NCI-H187 treated with DMSO at 0.1 percent for 48 hours (cell line): ENCODE measurements at regions not wholly inside any gene's neighbourhood (a gene's known extent, or its start where the extent isn't known, plus 50 kb on each side); places are given as distances from the start of the nearest gene placed in this dataset.
"Not testable (repeated sequence)": the region's sequence is repeated elsewhere in the genome, so short reads cannot be mapped to it uniquely, and the experiment has no call there.

Experiments
- DNase-seq: peaks from one replicate; lab custom pipeline; 2025; lab: John Stamatoyannopoulos, UW

DNA sequence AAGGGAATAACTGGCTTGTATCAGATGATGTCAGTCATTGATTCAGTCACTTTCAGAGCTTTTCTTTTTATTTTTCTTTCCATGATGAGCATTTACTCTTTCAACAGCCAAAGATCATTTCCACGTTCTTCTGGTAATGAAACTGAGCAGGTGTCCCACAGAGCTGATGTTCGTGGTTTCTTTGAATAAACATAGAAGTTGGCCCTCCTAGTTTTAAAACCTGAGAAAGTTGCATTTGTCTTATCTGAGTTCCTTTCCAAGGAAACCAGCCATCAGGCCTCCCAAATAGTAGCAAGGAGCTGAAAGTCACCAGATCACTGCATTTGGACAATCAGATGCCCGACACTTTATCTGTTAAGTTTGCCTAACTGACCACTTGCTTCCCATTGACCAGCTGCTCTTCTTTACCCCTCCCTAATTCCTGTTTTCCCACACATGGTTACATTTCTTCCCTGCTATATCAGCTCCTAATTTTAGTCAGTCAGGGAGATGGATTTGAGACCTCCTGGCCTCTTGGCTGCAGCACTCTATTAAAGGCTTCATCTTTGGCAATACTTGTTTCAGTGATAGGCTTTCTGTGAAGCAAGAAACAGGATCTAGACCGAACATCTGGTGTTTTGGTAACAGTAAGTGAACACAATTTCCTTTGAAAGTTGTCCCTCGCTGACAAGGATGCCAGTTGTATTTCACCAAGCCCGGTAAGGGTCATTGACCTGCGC lies 420.8 kb downstream of the CHSY3 start:
- no peak for DNase-seq

GRCh38 chr5:130323804-130324454 lies 419.7 kb downstream of the CHSY3 start:
- DNase-seq: no peak

- no peak for DNase-seq
Measured at GRCh38 chr5:130321931-130322330, 417.7 kb downstream of the CHSY3 start.

DNA sequence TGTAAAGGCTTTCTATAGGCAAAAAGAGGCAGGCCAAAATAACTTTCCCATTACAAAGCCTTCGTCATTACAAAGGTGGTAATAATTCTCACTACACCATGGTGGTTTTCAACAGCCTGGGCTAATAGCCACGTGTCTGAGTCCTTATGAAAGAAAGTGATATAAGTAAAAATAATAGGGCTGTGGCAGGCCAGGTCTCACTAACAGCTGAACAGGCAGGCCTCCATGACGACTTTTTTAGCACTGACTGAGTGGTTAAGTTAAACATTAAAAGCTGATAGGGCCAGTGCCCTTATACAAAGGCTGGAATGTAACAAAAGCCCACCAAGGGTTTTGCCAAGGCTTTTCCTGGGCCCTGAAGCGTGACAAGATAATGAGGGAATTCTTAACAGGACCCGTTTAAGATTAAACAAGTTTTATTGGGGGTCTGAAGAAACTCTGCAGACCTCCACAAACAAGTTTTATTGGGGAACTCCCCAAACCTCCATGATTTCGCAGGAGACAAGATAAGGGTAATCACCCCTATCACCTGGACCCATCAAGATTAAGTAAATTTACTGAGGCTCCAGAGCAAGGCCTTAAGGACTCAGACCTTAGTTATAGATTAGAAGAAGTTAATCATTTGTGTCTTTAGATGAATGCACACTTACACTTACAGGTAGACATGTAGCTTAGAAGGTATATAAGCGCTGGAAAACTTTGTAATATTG lies 412.9 kb downstream of the CHSY3 start:
- no peak for DNase-seq

DNA sequence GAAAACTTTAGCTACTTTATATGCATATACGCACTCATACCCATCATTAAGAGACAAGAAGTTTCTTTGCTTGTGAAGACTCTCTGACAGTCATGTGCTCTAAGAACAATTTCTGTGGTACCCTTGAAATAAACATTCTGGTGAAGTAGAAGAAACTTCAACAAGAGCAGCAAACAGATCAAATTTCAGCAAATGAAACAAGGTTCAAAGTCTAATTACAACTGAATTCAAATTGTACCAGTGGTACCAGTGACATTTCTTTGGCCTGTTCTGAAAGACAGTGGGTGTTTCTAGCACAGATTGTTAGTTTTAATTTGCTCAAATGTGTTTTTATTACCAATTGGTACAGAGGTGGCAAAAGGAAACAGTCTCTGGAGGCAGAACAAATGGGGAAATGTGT lies 391.0 kb downstream of the CHSY3 start:
- DNase-seq: no peak

GRCh38 chr5:130294798-130295197 lies 390.5 kb downstream of the CHSY3 start:
- not testable (repeated sequence) for DNase-seq

DNA sequence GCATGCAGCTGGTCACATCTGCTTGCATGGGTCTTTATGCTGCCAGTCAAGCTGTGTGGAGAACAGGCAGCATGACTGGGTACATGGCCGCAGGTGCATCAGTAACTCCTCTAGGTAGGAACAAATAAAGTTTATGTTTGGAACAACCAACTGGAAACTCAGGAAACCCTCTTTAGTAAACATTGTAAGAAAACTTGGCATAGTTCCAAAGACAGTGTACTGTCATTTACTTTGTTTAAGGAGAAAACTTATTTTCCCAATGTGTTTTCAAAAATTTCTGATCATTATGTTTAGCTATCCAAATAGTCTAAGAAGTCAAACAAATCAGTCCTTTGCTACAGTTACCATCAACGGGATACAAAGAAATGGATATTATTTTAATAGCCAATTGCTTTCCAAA lies 386.0 kb downstream of the CHSY3 start:
- no peak for DNase-seq

- DNase-seq: no peak
Measured at GRCh38 chr5:130289132-130290088, 385.1 kb downstream of the CHSY3 start.

DNA sequence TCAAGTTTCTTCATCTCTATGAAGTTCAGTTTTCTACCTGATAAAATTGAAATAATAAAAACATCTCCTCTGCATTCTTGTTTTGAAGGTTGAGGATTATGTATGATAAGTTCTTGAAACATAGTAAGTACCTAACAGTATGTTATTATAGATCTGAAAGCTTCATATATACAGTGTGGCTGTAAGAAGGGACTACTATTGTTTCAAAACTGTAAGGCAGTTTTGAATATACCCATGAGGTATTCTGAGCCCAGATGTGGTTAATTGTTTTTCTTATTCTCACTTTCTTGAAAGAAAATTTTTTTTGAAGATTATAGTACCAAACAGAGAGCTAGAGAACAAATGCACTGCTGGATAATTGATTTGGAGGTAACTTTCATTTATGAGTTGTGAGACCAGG lies 383.2 kb downstream of the CHSY3 start:
- no peak for DNase-seq

DNA sequence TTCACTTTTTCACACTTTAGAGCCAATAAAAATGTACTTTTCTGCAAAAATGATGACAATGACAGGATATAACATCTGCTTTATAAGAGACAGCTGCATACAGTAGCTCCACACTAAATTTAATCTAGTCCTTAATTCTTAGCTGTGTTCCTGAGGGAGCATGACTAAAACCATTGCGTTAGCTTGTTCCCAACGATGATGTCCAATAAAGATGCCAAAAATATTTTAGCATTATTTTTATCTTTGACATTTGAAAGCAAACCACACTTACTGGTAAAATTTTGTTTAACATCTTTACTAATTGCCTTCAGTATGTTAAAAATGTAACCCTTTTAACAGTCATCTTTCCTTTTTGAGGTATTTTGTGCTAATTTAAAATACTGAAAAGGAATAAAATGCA lies 382.7 kb downstream of the CHSY3 start:
- DNase-seq: no peak

GRCh38 chr5:130282049-130282448 lies 377.8 kb downstream of the CHSY3 start:
- no peak for DNase-seq

DNA sequence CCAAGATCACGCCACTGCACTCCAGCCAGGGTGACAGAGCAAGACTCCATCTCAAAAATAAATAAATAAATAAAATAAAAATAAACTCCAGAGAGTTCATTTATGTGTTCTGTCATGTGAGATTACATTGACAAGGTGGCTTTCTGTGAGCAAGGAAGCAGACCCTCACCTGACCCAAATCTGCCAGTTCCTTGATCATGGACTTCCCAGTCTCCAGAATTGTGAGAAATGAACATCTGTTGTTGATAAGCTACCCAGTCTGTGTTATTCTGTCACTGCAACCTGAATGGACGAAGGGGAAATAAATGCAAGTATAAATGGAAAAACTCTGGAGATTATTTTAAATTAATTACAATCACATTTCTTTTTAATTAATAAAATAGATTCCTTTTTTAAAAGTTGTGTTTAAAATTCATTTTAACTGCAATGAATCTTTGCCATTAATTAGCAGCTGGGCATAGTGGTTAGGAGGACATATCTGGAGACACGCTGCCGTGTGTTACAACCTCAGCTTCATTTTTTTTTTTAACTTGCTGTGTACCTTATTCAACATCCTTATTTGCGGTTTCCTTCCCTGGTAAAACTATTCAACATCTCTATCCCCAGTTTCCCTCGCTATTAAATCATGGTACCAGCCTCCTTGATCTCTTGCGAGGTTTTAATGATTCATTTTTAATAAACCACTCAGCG lies 376.4 kb downstream of the CHSY3 start:
- no peak for DNase-seq

- DNase-seq: no peak
Measured at GRCh38 chr5:130279386-130279785, 375.1 kb downstream of the CHSY3 start.

DNA sequence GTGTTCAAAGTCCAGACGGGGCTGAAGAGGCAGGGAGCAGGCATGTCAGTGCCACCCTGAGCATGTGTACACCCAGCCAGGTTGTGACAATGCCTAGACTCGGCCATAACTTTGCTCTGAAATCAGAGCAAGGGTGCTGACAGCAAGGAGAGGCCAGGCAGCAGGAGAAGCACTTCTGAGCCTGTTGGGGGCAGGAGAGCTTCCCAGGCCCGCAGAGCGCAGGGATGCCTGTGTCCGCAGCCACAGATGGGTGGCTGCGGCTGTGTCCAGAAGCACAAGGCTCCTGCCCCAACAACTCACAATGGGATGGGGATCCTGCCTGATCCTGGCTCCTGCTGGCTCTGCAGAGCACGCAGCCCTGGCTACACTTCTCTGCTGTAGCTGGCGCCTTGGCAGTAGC lies 373.9 kb downstream of the CHSY3 start:
- no peak for DNase-seq

- no peak for DNase-seq
Measured at GRCh38 chr5:130277522-130277921, 373.3 kb downstream of the CHSY3 start.

DNA sequence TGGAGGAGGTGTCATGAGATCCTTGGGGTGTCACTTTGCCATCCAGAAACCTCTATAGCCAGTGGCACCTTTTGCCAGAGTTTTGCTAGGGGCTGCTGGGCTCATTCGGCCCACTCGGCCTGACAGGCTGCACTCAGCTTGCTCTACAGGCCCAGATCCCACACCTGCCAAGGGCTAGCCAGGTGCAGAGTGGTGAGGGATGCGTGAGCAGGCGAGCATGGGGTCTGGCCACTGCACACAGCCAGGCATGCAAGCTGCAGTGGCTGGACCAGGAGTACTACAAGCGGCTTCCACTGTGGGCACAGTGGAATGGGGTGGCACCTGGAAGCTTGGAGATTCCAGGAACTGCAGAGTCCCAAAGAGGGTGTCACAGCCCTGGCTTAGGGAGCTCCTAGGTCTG lies 372.7 kb downstream of the CHSY3 start:
- no peak for DNase-seq

DNA sequence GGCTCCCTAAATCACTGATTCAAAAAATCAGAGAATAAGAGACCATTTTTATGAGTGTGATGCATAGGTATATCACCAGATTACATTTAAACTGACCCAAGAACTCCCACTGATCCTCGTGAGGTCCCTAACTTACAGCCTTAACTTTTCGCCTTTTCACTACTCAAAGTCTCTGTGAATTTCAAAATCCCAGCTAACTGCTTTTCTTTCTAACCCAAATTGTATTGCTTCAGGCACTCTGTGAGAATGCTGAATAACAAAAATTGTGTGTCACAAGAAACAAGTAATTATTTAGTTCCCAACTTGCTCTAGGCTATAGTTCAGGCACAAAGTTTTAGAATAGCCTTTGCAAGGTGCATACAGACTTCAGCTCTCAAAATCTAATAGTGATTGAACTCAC lies 368.6 kb downstream of the CHSY3 start:
- no peak for DNase-seq

DNA sequence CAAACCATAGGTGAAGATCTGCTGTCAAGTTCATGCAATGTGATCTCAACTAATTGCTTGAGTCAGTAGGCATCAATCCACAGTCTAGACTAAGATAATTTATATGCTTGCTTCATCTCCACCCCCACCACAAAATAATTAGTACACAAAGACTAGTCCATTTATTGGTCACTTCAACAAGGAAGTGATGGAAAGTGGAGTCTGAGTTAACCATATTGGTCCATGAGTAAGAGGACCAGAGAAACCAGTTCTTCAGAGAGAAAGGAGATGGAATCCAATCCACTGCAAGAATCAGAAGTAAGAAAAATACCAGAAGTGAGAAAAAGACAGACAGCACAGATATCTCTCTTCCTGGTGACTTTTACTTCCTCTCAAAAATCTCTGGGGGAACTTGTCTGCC lies 366.5 kb downstream of the CHSY3 start:
- DNase-seq: no peak

- no peak for DNase-seq
Measured at GRCh38 chr5:130268489-130268888, 364.2 kb downstream of the CHSY3 start.

- DNase-seq: no peak
Measured at GRCh38 chr5:130267926-130268325, 363.7 kb downstream of the CHSY3 start.

DNA sequence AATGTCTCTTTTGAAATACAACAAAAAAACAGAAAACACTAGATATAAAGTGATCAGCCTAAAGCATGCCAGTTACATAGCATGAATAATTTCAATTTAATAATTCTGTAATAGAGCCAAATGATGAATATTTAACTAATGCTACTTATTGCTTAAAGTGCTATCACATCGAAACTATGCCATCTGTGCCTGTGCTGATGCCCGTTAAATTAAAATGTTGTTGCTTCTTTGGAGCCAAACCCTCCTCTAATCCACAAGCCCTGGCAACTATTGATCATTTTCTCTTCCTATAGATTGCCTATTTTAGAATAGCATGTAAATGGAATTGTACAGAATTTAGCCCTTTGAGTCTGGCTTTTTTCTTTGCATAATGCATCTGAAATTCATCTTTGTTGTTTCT lies 356.2 kb downstream of the CHSY3 start:
- no peak for DNase-seq

DNA sequence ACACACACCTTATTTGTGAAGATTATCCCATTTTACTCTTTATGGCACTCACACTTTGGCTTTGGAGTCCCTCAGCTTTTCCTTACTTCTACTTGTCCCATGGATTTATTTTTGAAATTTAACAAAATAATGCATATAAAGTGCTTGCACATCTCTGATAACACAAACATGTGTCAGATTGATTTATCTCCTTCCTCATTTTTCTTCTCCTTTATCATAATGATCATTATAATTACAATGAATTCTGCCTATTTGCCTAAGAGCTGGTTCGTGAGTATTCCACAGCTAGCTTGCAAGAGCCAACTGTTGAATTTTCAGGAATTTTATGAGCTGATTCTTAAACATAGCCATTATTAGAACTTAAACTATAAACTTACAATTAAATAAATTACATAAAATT lies 347.7 kb downstream of the CHSY3 start:
- DNase-seq: no peak
